Karpas-422 (cell line): ENCODE measurements at regions not wholly inside any gene's neighbourhood (a gene's known extent, or its start where the extent isn't known, plus 50 kb on each side); places are given as distances from the start of the nearest gene placed in this dataset.
A peak's percentile ranks its signal among the peaks of the same experiment; 100 is the strongest.
"Not testable (repeated sequence)": the region's sequence is repeated elsewhere in the genome, so short reads cannot be mapped to it uniquely, and the experiment has no call there.

Experiments used
- DNase-seq: peaks from one replicate; pipeline ENCODE4 v3.0.0-alpha.2; 2015
- H2AFZ ChIP-seq: fragments of 200-600 bp; sonication (generic); 2 replicates; pipeline ENCODE4 v1.6.1; 2014; ENCODE audit warnings: antibody characterized with exemption, low read length, mixed read lengths
- H3K27ac ChIP-seq: fragments of 200-600 bp; sonication (generic); 2 replicates; pipeline ENCODE4 v1.5.1; 2014; ENCODE audit warnings: mild to moderate bottlenecking, low read length, moderate library complexity
- H3K27me3 ChIP-seq: fragments of 200-600 bp; sonication (generic); 2 replicates; pipeline ENCODE4 v1.6.1; 2014; ENCODE audit warnings: low read length, mixed read lengths
- H3K36me3 ChIP-seq: fragments of 200-600 bp; sonication (generic); 2 replicates; pipeline ENCODE4 v1.6.1; 2014; ENCODE audit warnings: low read length, mixed read lengths; ENCODE audit not compliant: insufficient read depth
- H3K4me1 ChIP-seq: fragments of 200-600 bp; sonication (generic); 2 replicates; pipeline ENCODE4 v1.6.1; 2014; ENCODE audit warnings: mild to moderate bottlenecking, low read length, mixed read lengths
- H3K4me2 ChIP-seq: fragments of 200-600 bp; sonication (generic); 2 replicates; pipeline ENCODE4 v1.6.1; 2014; ENCODE audit warnings: low read length, low read depth, mild to moderate bottlenecking; ENCODE audit not compliant: poor library complexity, severe bottlenecking
- H3K4me3 ChIP-seq: fragments of 200-600 bp; sonication (generic); 2 replicates; pipeline ENCODE4 v1.5.1; 2014; ENCODE audit warnings: mild to moderate bottlenecking, antibody characterized with exemption, low read length, mixed read lengths
- H3K79me2 ChIP-seq: fragments of 200-600 bp; sonication (generic); 2 replicates; pipeline ENCODE4 v1.6.1; 2014; ENCODE audit warnings: mild to moderate bottlenecking, low read length, mixed read lengths
- H3K9ac ChIP-seq: fragments of 200-600 bp; sonication (generic); 2 replicates; pipeline ENCODE4 v1.6.0; 2014; ENCODE audit warnings: low read length
- H3K9me2 ChIP-seq: fragments of 200-600 bp; sonication (generic), shearing (Covaris generic); replicated peaks from 2 replicates; pipeline ENCODE4 v1.6.0; 2014; ENCODE audit warnings: mild to moderate bottlenecking, low read length, moderate library complexity; ENCODE audit not compliant: insufficient read depth
- H3K9me3 ChIP-seq: fragments of 300-700, 200-600 bp; sonication (generic); 2 replicates; pipeline ENCODE4 v1.6.1; 2014; ENCODE audit warnings: low read length, mixed read lengths
- H4K20me1 ChIP-seq: fragments of 200-600 bp; sonication (generic); 2 replicates; pipeline ENCODE4 v1.6.1; 2014; ENCODE audit warnings: mild to moderate bottlenecking, antibody characterized with exemption, low read length, low read depth; ENCODE audit not compliant: insufficient read depth

DNA sequence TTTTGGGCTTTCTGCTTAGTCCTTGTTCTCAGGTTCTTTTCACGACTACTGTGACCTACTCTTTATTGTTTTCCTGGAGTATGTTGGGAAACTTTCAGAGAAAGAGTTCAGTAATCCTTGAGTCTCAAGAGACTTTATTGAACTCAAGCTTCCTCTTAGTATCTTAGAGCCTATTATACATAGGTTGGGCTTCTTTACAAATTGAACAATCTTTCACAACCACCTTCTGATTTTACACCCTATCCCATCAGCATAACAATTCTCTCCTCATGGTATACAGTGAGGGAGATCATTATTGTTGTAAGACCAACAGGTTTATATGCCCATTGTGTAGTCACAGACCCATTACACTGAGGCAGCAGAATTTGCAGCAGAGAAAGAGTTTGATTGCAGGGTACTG, 193.2 kb upstream of the IGF1 start:
- Histone ChIP-seq H3K27me3 (no peaks in the 10 kb centered on the region), H3K9me2 (no peaks in the 10 kb centered on the region), H3K9ac (no peak overlapping the region), H3K79me2 (no peaks in the 10 kb centered on the region), H3K27ac (no peak overlapping the region), H2AFZ (no peak overlapping the region), H3K9me3 (no peaks in the 10 kb centered on the region), H3K4me1 (no peaks in the 10 kb centered on the region), H3K4me2 (no peak overlapping the region), H3K36me3 (no peaks in the 10 kb centered on the region), H3K4me3 (no peak overlapping the region), H4K20me1 (no peaks in the 10 kb centered on the region)
- no peak for DNase-seq

DNA sequence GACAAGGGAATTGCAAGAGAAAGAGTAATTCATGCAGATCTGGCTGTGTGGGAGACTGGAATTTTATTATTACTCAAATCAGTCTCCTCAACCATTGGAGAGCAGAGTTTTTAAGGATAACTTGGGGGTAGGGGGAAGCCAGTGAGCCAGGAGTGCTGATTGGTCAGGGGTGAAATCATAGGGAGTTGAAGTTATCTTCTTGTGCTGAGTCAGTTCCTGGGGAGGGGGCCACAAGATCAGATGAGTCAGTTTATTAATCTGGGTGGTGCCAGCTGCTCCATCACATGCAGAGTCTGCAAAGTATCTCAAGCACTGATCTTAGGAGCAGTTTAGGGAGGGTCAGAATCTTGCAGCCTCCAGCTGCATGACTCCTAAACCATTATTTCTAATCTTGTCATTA, 191.8 kb upstream of the IGF1 start:
- H3K9ac ChIP-seq, H3K4me2 ChIP-seq, H4K20me1 ChIP-seq, DNase-seq, H3K27me3 ChIP-seq, H3K4me3 ChIP-seq, H3K9me2 ChIP-seq, H3K27ac ChIP-seq, H2AFZ ChIP-seq, H3K36me3 ChIP-seq, H3K4me1 ChIP-seq, H3K9me3 ChIP-seq, H3K79me2 ChIP-seq: not testable (repeated sequence)

DNA sequence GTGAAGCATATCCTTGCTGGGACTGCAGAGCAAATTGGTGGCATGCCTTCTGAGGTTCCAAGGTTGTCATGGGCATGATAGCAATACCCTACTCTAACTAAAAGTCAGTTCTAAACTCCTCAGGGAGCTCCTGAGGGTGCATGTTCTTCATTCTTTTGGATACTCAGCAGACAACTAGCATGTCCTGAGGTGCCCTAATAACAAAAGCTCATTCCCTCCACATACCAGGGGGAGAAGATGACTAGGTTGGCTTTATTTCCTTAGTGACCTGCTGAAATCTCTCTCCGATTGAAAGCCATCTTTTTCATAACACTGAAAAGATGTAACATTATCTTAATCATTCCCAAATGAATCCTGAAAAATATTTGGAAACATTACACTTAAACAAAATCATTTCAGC, 188.7 kb upstream of the IGF1 start:
- no peak overlapping the region for H3K4me3 ChIP-seq
- H4K20me1 ChIP-seq: no peaks in the 10 kb centered on the region
- H2AFZ ChIP-seq: no peak overlapping the region
- H3K27ac ChIP-seq: no peak overlapping the region
- no peaks in the 10 kb centered on the region for H3K4me1 ChIP-seq
- no peak overlapping the region for H3K4me2 ChIP-seq
- H3K9me3 ChIP-seq: no peaks in the 10 kb centered on the region
- H3K27me3 ChIP-seq: no peaks in the 10 kb centered on the region
- no peaks in the 10 kb centered on the region for H3K36me3 ChIP-seq
- no peaks in the 10 kb centered on the region for H3K9me2 ChIP-seq
- no peaks in the 10 kb centered on the region for H3K79me2 ChIP-seq
- no peak for DNase-seq
- no peak overlapping the region for H3K9ac ChIP-seq

DNA sequence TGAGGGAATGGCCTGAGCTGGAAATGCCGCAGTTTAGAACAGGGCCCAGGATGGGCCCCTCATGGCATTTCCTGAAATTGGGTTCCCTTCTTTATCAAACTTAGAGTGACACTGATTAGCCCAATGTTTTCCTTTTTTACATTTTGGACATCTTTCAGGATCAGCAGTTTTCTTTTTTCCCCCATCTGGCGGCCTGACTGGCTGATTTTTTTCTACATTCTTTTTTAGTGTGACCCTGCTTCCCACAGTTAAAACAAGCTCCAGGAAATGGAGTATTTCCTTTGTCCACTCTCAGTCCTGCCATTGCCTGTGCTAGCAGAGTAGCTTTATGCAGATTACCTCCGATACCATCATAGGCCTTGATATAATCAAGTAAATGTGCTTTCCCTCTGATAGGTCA, 185.8 kb upstream of the IGF1 start:
- H4K20me1 ChIP-seq, H2AFZ ChIP-seq, H3K27ac ChIP-seq, H3K27me3 ChIP-seq, H3K4me3 ChIP-seq, H3K9me3 ChIP-seq, DNase-seq, H3K9ac ChIP-seq, H3K79me2 ChIP-seq, H3K9me2 ChIP-seq, H3K36me3 ChIP-seq, H3K4me2 ChIP-seq, H3K4me1 ChIP-seq: not testable (repeated sequence)

DNA sequence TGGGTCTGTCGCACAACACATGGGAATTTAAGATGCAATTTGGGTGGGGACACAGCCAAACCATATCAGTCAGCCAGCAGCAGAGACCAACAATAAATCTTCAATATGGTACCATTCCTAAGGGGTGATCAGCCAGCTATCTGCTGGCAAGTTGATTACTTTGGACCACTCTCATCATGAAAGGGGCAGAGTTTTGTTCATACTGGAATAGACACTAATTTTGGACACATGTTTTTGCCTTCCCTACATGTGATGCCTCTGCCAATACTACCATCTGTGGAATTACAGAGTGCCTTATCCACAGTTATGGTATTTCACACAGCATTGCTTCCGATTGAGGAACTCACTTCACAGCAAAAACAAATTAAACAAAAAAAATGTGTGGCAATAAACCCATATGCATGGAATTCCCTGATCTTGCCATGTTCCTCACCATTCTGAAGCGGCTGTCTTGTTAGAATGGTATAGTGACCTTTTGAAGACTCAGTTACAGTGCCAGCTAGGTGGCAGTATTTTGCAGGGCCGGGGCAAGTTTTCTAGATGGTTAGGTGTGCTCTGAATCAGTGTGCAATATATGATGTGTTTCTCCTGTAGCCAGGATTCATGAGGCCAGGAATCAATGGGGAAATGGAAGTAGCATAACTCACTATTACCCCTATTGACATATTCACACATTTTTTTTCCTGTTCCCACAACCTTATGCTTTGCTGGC, 179.0 kb upstream of the IGF1 start:
- H3K9me3 ChIP-seq: no peaks in the 10 kb centered on the region

DNA sequence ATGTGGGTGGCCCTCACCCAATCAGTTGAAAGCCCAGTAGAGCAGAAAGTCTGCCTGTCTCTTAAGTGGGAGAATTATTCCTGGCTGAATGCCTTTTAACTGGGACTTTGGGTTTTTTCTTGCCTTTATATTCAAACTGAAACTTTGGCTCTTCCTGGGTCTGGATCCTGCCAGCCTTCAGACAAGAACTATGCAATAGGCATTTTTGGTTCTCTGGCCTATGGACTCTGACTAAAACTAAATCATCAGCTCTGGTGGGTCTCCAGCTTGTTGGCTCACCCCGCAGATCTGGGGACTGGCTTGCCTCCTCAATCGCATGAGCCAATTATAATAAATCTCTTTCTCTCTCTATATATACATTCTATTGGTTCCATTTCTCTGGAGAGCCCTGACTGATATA, 173.0 kb upstream of the IGF1 start:
- Histone ChIP-seq H3K27ac (no peak overlapping the region), H3K36me3 (no peaks in the 10 kb centered on the region)

More for the DNA sequence above, 179.0 kb upstream of the IGF1 start:
- H3K36me3 ChIP-seq: no peaks in the 10 kb centered on the region
- H3K27me3 ChIP-seq: no peaks in the 10 kb centered on the region
- no peaks in the 10 kb centered on the region for H4K20me1 ChIP-seq
- no peaks in the 10 kb centered on the region for H3K9me2 ChIP-seq
- H3K4me2 ChIP-seq: no peak overlapping the region
- H3K4me3 ChIP-seq: no peak overlapping the region
- H3K27ac ChIP-seq: no peak overlapping the region
- no peaks in the 10 kb centered on the region for H3K4me1 ChIP-seq
- no peak overlapping the region for H3K9ac ChIP-seq
- DNase-seq: peak; percentile 57
- H2AFZ ChIP-seq: no peak overlapping the region
- no peaks in the 10 kb centered on the region for H3K79me2 ChIP-seq

DNA sequence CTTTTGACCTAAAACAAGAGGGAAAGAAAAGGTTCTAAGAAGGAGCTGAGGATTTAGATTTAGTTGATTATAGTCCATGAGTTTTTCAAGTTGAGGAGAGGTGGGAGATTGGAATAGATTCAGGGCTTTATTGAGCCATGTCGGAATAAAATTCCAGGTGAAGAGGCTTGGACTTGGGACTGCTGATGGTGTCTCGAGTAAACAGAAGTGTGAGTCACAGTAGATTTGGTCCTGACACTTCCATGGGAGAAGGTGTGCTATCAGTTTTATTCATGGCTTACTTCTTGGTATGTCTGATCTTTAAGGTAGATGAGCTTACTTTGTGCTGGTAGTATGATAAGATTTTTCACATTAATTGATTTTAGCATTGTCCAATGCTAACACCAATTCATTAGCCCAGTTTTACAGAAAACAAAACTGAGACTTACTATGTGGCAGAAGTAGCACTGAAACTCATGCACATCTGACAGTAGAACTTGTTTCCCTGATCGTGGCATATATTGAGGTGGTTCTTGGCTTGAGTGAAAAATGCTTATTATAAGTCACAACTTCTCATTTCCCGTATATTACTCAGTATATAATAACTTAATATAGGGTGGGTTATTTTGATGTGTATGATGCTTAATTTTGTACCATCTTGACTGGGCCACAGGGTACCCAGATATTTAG, 172.4 kb upstream of the IGF1 start:
- Histone ChIP-seq H3K27me3 (no peaks in the 10 kb centered on the region), H3K79me2 (no peaks in the 10 kb centered on the region), H3K9me3 (no peaks in the 10 kb centered on the region), H3K9ac (no peak overlapping the region), H3K4me3 (no peak overlapping the region), H2AFZ (no peak overlapping the region), H3K27ac (no peak overlapping the region), H4K20me1 (no peaks in the 10 kb centered on the region), H3K36me3 (no peaks in the 10 kb centered on the region), H3K4me1 (no peaks in the 10 kb centered on the region), H3K4me2 (no peak overlapping the region), H3K9me2 (no peaks in the 10 kb centered on the region)
- DNase-seq: no peak

More for the DNA sequence above, 173.0 kb upstream of the IGF1 start:
- H3K27me3 ChIP-seq: no peaks in the 10 kb centered on the region
- H3K9me2 ChIP-seq: no peaks in the 10 kb centered on the region
- no peak overlapping the region for H2AFZ ChIP-seq
- no peaks in the 10 kb centered on the region for H3K4me1 ChIP-seq
- no peaks in the 10 kb centered on the region for H3K79me2 ChIP-seq
- no peak overlapping the region for H3K4me2 ChIP-seq
- no peaks in the 10 kb centered on the region for H4K20me1 ChIP-seq
- H3K4me3 ChIP-seq: no peak overlapping the region
- H3K9ac ChIP-seq: no peak overlapping the region
- H3K9me3 ChIP-seq: no peaks in the 10 kb centered on the region
- no peak for DNase-seq

DNA sequence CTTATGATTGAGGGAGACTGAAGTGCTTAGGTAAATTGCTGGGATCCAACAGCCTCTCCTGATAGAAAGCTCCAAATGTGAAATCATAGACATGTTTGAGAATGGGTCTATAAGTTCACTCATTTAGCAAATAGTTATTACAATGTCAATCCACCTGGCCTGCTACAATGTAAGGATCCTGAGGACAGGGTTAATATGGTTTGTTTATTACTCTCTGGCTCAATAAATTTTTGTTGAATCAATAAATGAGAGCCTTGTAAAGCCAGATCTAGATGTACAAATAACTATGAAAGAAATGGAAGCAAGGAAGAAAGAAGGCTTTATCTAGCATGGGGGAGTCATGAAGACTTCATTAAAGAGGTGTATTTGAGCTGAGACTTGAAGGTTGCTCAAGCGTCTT, 165.6 kb upstream of the IGF1 start:
- DNase-seq: no peak

More for the DNA sequence above, 165.6 kb upstream of the IGF1 start:
- H2AFZ ChIP-seq: no peak overlapping the region
- H4K20me1 ChIP-seq: no peaks in the 10 kb centered on the region
- H3K79me2 ChIP-seq: no peaks in the 10 kb centered on the region
- H3K9me2 ChIP-seq: no peaks in the 10 kb centered on the region
- H3K36me3 ChIP-seq: no peaks in the 10 kb centered on the region
- H3K9me3 ChIP-seq: no peaks in the 10 kb centered on the region
- no peak overlapping the region for H3K9ac ChIP-seq
- H3K4me2 ChIP-seq: no peak overlapping the region
- no peaks in the 10 kb centered on the region for H3K4me1 ChIP-seq
- H3K27ac ChIP-seq: no peak overlapping the region
- no peak overlapping the region for H3K4me3 ChIP-seq
- H3K27me3 ChIP-seq: no peaks in the 10 kb centered on the region
